PC-3 (cell line): ENCODE measurements at regions not wholly inside any gene's neighbourhood (a gene's known extent, or its start where the extent isn't known, plus 50 kb on each side); places are given as distances from the start of the nearest gene placed in this dataset.

Source experiments
- ATAC-seq: fragments of 200-7000 bp; cut with Tn5 transposase; 2 replicates; pipeline ENCODE4 v1.9.1; 2020; ENCODE audit warnings: mild to moderate bottlenecking, moderate library complexity
- BruUV-seq: library from RNA; stranded (reverse); fragments of 400-500 nt; replicated peaks from 2 replicates; lab custom pipeline; 2021; lab: Mats Ljungman, UMichigan
- CTCF ChIA-PET: fragments of 300-600 bp; sonication (Branson Sonifier 250); formaldehyde crosslinking; loops from one replicate; lab custom pipeline; 2022; ENCODE audit warnings: antibody characterized with exemption; lab: Charles Lee
- POLR2A ChIA-PET: fragments of 300-600 bp; sonication (Branson Sonifier 250); formaldehyde crosslinking; loops from one replicate; lab custom pipeline; 2022; ENCODE audit warnings: antibody characterized with exemption; ENCODE audit not compliant: unreplicated experiment; lab: Charles Lee
- DNase-seq: peaks from one replicate; pipeline ENCODE4 v3.0.0-alpha.2; 2015
- H2AFZ ChIP-seq: fragments of 300-600 bp; sonication (generic); 2 replicates; pipeline ENCODE4 v1.6.0; 2016; ENCODE audit warnings: antibody characterized with exemption, low read length
- H3F3A ChIP-seq: fragments of 300-600 bp; sonication (generic); one replicate; pipeline ENCODE4 v1.6.0; 2017; ENCODE audit warnings: antibody characterized with exemption, low read length, control low read depth, mild to moderate bottlenecking; ENCODE audit not compliant: unreplicated experiment
- H3K27ac ChIP-seq: fragments of 300-600 bp; sonication (generic); 2 replicates; pipeline ENCODE4 v1.5.1; 2016; ENCODE audit warnings: mild to moderate bottlenecking, low read length
- H3K27me3 ChIP-seq: fragments of 300-600 bp; sonication (generic); 2 replicates; pipeline ENCODE4 v1.6.1; 2016; ENCODE audit warnings: low read length, mixed read lengths
- H3K36me3 ChIP-seq: fragments of 300-600 bp; sonication (generic); 2 replicates; pipeline ENCODE4 v1.6.1; 2016; ENCODE audit warnings: low read depth, mixed run types, low read length, mixed read lengths
- H3K4me1 ChIP-seq: fragments of 300-600 bp; sonication (generic); 2 replicates; pipeline ENCODE4 v1.5.1; 2016; ENCODE audit warnings: low read length; ENCODE audit not compliant: insufficient read depth
- H3K4me2 ChIP-seq: fragments of 300-600 bp; sonication (generic); 2 replicates; pipeline ENCODE4 v1.6.0; 2016; ENCODE audit warnings: low read length
- H3K4me3 ChIP-seq: fragments of 300-600 bp; sonication (generic); 2 replicates; pipeline ENCODE4 v1.5.1; 2016; ENCODE audit warnings: mild to moderate bottlenecking, low read length, mixed read lengths
- H3K79me2 ChIP-seq: fragments of 300-600 bp; sonication (generic); 2 replicates; pipeline ENCODE4 v1.6.1; 2017; ENCODE audit warnings: low read length, mixed read lengths
- H3K9ac ChIP-seq: fragments of 300-600 bp; sonication (generic); 2 replicates; pipeline ENCODE4 v1.6.0; 2016; ENCODE audit warnings: mild to moderate bottlenecking, low read length
- H3K9me2 ChIP-seq: fragments of 300-600 bp; sonication (generic); replicated peaks from 2 replicates; pipeline ENCODE4 v1.6.1; 2016; ENCODE audit warnings: mixed run types, low read length, mixed read lengths
- H3K9me3 ChIP-seq: fragments of 300-600 bp; sonication (generic); 2 replicates; pipeline ENCODE4 v1.6.1; 2016; ENCODE audit warnings: low read length, mixed read lengths
- H4K20me1 ChIP-seq: fragments of 300-600 bp; sonication (generic); 2 replicates; pipeline ENCODE4 v1.6.1; 2016; ENCODE audit warnings: low read length, mixed read lengths
- CTCF ChIP-seq: fragments of 300-600 bp; sonication (generic); conservative IDR thresholded peaks from 2 replicates; pipeline ENCODE4 v1.5.1; 2017; ENCODE audit warnings: antibody characterized with exemption, low read depth, mild to moderate bottlenecking, low read length
- EZH2 ChIP-seq: fragments of 300-600 bp; sonication (generic); IDR thresholded peaks from one replicate; pipeline ENCODE4 v1.6.1; 2017; ENCODE audit warnings: antibody characterized with exemption, mild to moderate bottlenecking, low read length; ENCODE audit not compliant: unreplicated experiment
- EZH2phosphoT487 ChIP-seq: fragments of 300-600 bp; sonication (generic); IDR thresholded peaks from 2 replicates; pipeline ENCODE4 v1.6.1; 2018; ENCODE audit warnings: mild to moderate bottlenecking, antibody characterized with exemption, low read length, borderline replicate concordance
- intact Hi-C: fragments of 100-400 bp; cut with micrococcal nuclease; formaldehyde crosslinking; loops from 2 replicates; pipeline ENCODE4 v1.9.0; 2023

DNA sequence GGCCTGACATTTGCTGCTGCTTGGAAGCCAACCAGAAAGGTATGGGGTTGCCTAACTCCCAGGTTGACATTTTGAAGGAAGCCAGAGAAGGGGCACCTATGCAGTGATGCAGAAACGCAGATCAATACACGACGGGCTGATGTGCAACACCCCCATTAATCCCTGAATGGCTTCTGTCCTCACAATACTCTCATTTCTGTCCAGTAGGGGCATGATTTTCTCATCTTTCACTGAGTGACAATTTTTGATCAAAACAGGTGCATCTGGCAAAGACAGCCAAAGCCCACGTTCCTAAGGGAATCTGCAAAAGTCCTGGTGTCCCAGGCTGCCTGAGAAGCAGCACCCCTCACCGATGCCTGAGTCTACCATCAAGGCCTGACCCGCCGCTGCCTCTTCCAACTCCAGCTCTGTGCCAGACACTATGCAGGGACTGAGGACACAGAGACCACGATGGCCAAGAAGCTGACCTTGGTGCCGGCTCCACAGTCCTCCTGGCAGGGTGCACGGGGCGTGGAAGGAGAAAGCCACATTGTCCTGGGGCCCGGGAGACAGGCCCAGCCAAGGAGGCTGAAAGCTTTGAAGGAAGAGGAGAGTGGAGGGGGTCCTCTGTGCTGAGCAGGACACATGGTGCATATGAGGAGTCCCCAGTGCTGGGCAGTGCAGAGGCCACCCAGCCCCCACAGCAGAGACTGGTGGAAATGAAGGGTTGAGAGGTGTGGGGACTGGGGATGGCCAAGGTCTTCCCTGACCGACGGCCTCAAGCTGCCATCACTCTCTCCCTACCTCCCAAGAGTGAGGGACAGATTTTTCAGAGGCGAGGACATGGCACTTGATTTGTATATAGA, 159.6 kb downstream of the NUP210 start:
- intact Hi-C loops = no loop called here
- BruUV-seq = no TSS peak
- Histone ChIP-seq H3K79me2 (peaks cover 44% of the 10 kb centered on the region), H3K27me3 (no peaks in the 10 kb centered on the region), H3K9me3 (no peaks in the 10 kb centered on the region), H3K27ac (no peak overlapping the region), H4K20me1 (no peaks in the 10 kb centered on the region; the same call in 1 of the 2 replicates), H2AFZ (no peak overlapping the region), H3K4me1 (no peaks in the 10 kb centered on the region; the same call in 1 of the 2 replicates), H3K4me3 (no peak overlapping the region), H3K4me2 (no peak overlapping the region), H3K9me2 (no peaks in the 10 kb centered on the region), H3K36me3 (no peaks in the 10 kb centered on the region), H3K9ac (no peak overlapping the region), H3F3A (no peaks in the 10 kb centered on the region)
- ChIA-PET POLR2A (no interaction called here), CTCF (no interaction called here)
- ATAC-seq (no peak), DNase-seq (no peak)
- TF ChIP-seq EZH2phosphoT487 = no peak
- TF ChIP-seq CTCF = peak; percentile 44
- TF ChIP-seq EZH2 = no peak

DNA sequence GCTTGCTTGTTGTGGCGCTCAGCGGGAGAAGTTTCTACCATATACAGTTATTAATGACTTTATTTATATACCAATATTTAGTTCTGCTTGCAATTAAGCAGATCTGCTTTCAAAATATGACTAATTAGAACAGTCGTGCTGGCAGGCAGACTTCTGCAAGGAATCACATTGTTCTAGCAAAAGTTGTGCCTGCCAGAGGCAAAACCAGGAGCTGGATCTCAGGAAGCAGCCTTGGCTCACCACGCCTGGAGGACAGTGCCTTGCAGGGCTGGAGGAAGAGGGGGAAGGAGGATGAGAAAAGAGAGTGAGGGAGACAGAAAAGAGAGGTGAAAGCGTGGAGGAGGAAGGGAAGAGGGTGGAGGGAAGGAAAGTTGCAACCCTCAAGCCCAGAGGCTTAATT, 160.3 kb downstream of the NUP210 start:
- H3K36me3 ChIP-seq = no peaks in the 10 kb centered on the region
- ChIA-PET CTCF (no interaction called here), POLR2A (no interaction called here)
- H2AFZ ChIP-seq = no peak overlapping the region
- TF ChIP-seq EZH2 = no peak
- TF ChIP-seq CTCF = no peak
- no peak overlapping the region for H3K27ac ChIP-seq
- no peaks in the 10 kb centered on the region; the same call in 1 of the 2 replicates for H4K20me1 ChIP-seq
- intact Hi-C loops = no loop called here
- H3K79me2 ChIP-seq = peaks cover 38% of the 10 kb centered on the region
- no peak overlapping the region for H3K9ac ChIP-seq
- H3K27me3 ChIP-seq = no peaks in the 10 kb centered on the region
- H3K9me2 ChIP-seq = no peaks in the 10 kb centered on the region
- ATAC-seq (no peak), DNase-seq (no peak)
- no peaks in the 10 kb centered on the region for H3F3A ChIP-seq
- H3K4me1 ChIP-seq = no peaks in the 10 kb centered on the region; the same call in 1 of the 2 replicates
- no peaks in the 10 kb centered on the region for H3K9me3 ChIP-seq
- BruUV-seq = no TSS peak
- no peak overlapping the region for H3K4me3 ChIP-seq
- H3K4me2 ChIP-seq = no peak overlapping the region

DNA sequence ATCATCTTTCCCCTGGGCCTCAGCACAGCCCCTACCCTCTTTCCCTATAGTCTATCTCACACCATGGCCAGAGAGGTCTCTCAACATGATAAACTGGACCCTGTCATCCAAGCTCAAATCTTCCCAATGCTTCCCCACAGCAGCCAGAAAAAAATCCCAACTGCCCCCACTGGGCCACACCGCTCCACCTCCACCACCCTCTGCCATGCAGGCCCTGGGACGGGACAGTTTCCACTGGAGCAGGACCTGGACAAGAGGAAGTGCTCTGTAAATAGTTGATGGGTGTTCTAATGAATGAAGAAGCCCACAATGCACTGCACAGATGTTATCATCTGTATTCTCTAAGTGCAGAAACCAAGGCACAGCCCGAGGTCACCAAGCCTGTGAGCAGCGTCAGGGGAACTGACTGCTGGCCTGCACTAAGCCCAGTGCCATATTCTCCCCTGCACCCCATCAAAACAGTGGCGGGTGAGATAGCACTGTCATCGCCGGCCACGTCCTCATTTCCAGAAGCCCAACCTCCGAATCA, 161.1 kb downstream of the NUP210 start:
- no peak overlapping the region for H3K27ac ChIP-seq
- no peaks in the 10 kb centered on the region; the same call in 1 of the 2 replicates for H3K4me1 ChIP-seq
- no peaks in the 10 kb centered on the region for H3K36me3 ChIP-seq
- intact Hi-C loops = no loop called here
- no peaks in the 10 kb centered on the region for H3F3A ChIP-seq
- H3K79me2 ChIP-seq = peaks cover 31% of the 10 kb centered on the region
- CTCF ChIA-PET = no interaction called here
- no peak overlapping the region for H3K4me3 ChIP-seq
- no peak overlapping the region for H3K9ac ChIP-seq
- H3K27me3 ChIP-seq = no peaks in the 10 kb centered on the region
- no peaks in the 10 kb centered on the region; the same call in 1 of the 2 replicates for H4K20me1 ChIP-seq
- ATAC-seq = no peak
- H2AFZ ChIP-seq = no peak overlapping the region
- no peak for TF ChIP-seq CTCF
- DNase-seq = no peak
- POLR2A ChIA-PET = no interaction called here
- H3K9me2 ChIP-seq = no peaks in the 10 kb centered on the region
- no peaks in the 10 kb centered on the region for H3K9me3 ChIP-seq
- H3K4me2 ChIP-seq = no peak overlapping the region
- BruUV-seq = no TSS peak
